Breast epithelium (tissue), 3 donors: ENCODE measurements at regions not wholly inside any gene's neighbourhood (a gene's known extent, or its start where the extent isn't known, plus 50 kb on each side); places are given as distances from the start of the nearest gene placed in this dataset.

ENCODE experiments used
- POLR2A ChIP-seq: fragments of 450-650 bp; IDR thresholded peaks from one replicate; pipeline ENCODE4 v1.6.1; 2016; ENCODE audit warnings: antibody characterized with exemption, mild to moderate bottlenecking, moderate library complexity
- POLR2AphosphoS5 ChIP-seq, 3 donors: sonication (generic); formaldehyde crosslinking; IDR thresholded peaks; one replicate each; pipeline ENCODE4 v1.6.1; 2017; ENCODE audit warnings: antibody characterized with exemption in 3 of 3
- TF ChIP-seq, protein P1 (sequence below), 3 donors: fragments of 450-650 bp; IDR thresholded peaks; one replicate each; pipeline ENCODE4 v1.5.1; 2016 to 2017; ENCODE audit warnings: antibody characterized with exemption in 3 of 3, mild to moderate bottlenecking in 3 of 3, moderate library complexity in 3 of 3

DNA sequence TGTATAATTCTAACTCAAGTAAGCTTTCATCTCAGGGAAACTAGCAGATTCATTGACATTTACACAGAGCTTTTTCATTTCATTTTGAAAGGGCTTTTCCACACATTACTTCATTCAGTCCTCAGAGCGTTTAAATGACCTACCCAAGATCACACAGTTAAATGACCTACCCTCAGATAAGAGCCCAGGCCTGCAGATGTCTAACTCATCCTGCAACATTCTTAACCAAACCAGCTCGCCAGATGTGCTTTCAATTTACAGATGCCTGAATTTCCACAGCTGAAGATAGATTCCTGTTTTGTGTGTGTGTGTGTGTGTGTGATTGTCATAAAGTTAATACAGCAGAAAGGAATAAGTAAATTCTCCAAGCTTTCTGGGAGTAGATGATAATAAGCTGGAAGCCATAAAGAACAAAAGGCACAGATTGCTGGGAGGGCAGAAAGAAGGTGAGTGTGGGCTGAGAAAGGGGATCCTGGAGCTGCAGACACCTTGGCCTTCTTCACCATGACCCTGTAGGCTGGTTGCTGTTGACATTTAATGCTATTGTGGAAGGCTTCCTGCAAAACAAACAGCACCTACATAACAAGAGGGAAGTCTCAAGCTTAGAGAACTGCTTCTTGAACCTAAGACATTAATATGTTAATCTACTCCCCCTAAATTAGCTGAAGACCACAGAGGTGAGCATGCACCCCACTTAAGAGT is 489.7 kb upstream of the CELF2 start:
- TF ChIP-seq, protein P1, sequence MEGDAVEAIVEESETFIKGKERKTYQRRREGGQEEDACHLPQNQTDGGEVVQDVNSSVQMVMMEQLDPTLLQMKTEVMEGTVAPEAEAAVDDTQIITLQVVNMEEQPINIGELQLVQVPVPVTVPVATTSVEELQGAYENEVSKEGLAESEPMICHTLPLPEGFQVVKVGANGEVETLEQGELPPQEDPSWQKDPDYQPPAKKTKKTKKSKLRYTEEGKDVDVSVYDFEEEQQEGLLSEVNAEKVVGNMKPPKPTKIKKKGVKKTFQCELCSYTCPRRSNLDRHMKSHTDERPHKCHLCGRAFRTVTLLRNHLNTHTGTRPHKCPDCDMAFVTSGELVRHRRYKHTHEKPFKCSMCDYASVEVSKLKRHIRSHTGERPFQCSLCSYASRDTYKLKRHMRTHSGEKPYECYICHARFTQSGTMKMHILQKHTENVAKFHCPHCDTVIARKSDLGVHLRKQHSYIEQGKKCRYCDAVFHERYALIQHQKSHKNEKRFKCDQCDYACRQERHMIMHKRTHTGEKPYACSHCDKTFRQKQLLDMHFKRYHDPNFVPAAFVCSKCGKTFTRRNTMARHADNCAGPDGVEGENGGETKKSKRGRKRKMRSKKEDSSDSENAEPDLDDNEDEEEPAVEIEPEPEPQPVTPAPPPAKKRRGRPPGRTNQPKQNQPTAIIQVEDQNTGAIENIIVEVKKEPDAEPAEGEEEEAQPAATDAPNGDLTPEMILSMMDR (IDR thresholded peaks at IDR 0.05): no peak
- TF ChIP-seq POLR2AphosphoS5 (IDR thresholded peaks at IDR 0.05) (no peak), POLR2A (no peak)
